ENCODE measurements at regions not wholly inside any gene's neighbourhood (a gene's known extent, or its start where the extent isn't known, plus 50 kb on each side); places are given as distances from the start of the nearest gene placed in this dataset.
"Not testable (repeated sequence)": the region's sequence is repeated elsewhere in the genome, so short reads cannot be mapped to it uniquely, and the experiment has no call there.

- TF ChIP-seq, protein P1, sequence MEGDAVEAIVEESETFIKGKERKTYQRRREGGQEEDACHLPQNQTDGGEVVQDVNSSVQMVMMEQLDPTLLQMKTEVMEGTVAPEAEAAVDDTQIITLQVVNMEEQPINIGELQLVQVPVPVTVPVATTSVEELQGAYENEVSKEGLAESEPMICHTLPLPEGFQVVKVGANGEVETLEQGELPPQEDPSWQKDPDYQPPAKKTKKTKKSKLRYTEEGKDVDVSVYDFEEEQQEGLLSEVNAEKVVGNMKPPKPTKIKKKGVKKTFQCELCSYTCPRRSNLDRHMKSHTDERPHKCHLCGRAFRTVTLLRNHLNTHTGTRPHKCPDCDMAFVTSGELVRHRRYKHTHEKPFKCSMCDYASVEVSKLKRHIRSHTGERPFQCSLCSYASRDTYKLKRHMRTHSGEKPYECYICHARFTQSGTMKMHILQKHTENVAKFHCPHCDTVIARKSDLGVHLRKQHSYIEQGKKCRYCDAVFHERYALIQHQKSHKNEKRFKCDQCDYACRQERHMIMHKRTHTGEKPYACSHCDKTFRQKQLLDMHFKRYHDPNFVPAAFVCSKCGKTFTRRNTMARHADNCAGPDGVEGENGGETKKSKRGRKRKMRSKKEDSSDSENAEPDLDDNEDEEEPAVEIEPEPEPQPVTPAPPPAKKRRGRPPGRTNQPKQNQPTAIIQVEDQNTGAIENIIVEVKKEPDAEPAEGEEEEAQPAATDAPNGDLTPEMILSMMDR (IDR thresholded peaks at IDR 0.05; ENCODE audit: borderline replicate concordance, extremely low read depth, low read length, poor library complexity, severe bottlenecking) = not testable (repeated sequence)
- not testable (repeated sequence) for TF ChIP-seq EZH2 (IDR thresholded peaks at IDR 0.05; ENCODE audit: borderline replicate concordance, low read depth, low read length, severe bottlenecking)
Observed at GRCh38 chr5:62196532-62196931, 109.5 kb upstream of the KIF2A start.
